Adrenal gland (tissue), 9 donors: ENCODE measurements at regions not wholly inside any gene's neighbourhood (a gene's known extent, or its start where the extent isn't known, plus 50 kb on each side); places are given as distances from the start of the nearest gene placed in this dataset.

Experiments used
- DNase-seq, 7 donors: peaks; one replicate each; pipeline ENCODE4 v3.0.0-alpha.2; 2019 to 2020
- H3K27ac ChIP-seq, 5 donors: fragments of 200-600 bp; sonication (generic) in 4 of 5; 1 replicate in 3 of 5; 2 replicates in 2 of 5; pipeline versions ENCODE4 v1.5.1 to v1.8.0; 2016 to 2020; ENCODE audit warnings: mild to moderate bottlenecking in 1 of 5
- H3K27me3 ChIP-seq: fragments of 200-600 bp; 2 replicates; pipeline ENCODE4 v1.8.0; 2021
- H3K36me3 ChIP-seq, 2 donors: fragments of 200-600 bp; replicated peaks in 1 of 2; 1 replicate in 1 of 2; 2 replicates in 1 of 2; pipeline versions ENCODE4 v1.5.1 to v1.8.0; 2018 to 2022
- H3K4me1 ChIP-seq, 2 donors: fragments of 200-600 bp; replicated peaks in 1 of 2; 1 replicate in 1 of 2; 2 replicates in 1 of 2; pipeline versions ENCODE4 v1.5.1 to v1.8.0; 2018 to 2021
- H3K4me3 ChIP-seq, 4 donors: fragments of 200-600 bp; sonication (generic) in 3 of 4; one replicate each; pipeline ENCODE4 v1.5.1; 2016 to 2018
- H3K9me3 ChIP-seq, 3 donors: fragments of 200-600 bp; sonication (generic) in 1 of 3; replicated peaks in 1 of 3; 1 replicate in 2 of 3; 2 replicates in 1 of 3; pipeline versions ENCODE4 v1.5.1 to v1.8.0; 2016 to 2021
- CTCF ChIP-seq, 6 experiments: fragments of 450-650 bp in 4 of 6; fragments of 200-600 bp in 2 of 6; sonication (generic) in 1 of 6; IDR thresholded peaks; 1 replicate in 5 of 6; 2 replicates in 1 of 6; pipeline versions ENCODE4 v1.5.1 to v1.8.0; 2016 to 2021; ENCODE audit warnings: antibody characterized with exemption in 6 of 6, mild to moderate bottlenecking in 2 of 6, moderate library complexity in 1 of 6
- POLR2A ChIP-seq, 2 donors: fragments of 450-650 bp; IDR thresholded peaks; one replicate each; pipeline ENCODE4 v1.6.1; 2017; ENCODE audit warnings: antibody characterized with exemption in 2 of 2, mild to moderate bottlenecking in 2 of 2, moderate library complexity in 1 of 2
- WGBS, 4 donors: extraction: QIAGEN DNeasy Blood & Tissue Kit in 2 of 4; methylation state at CpG; one replicate each; pipeline versions ENCODE4 v1.1.5 to v1.1.7; 2013 to 2017; 5-methylcytosine and 5-hydroxymethylcytosine counted together
- intact Hi-C, 2 donors: fragments of 100-400 bp; cut with DNase I; formaldehyde crosslinking; loops; one replicate each; pipeline versions ENCODE4 v1.14.1 to v1.15.0; 2022 to 2023
- donor health status: healthy with polysubstance abuse.
- donor health status: Bipolar disorder and iron deficiency.
- donor health status: DM: yes; HTN: yes; CAD: no.
- donor health status: DM: no; HTN: no; CAD: no.
- donor health status: DM: no; HTN: no; CAD: no.

GRCh38 chr4:27251771-27252170 lies 391.1 kb downstream of the STIM2 start:
- H3K4me1 ChIP-seq, result no peaks in the 10 kb centered on the region
- TF ChIP-seq CTCF (IDR thresholded peaks at IDR 0.05), result no peak
- no peak for TF ChIP-seq POLR2A (IDR thresholded peaks at IDR 0.05)
- H3K27ac ChIP-seq, result no peak overlapping the region
- no peaks in the 10 kb centered on the region for H3K36me3 ChIP-seq
- no peak overlapping the region for H3K4me3 ChIP-seq
- intact Hi-C loops, result no loop called here
- no peaks in the 10 kb centered on the region for H3K27me3 ChIP-seq
- no peaks in the 10 kb centered on the region for H3K9me3 ChIP-seq
- 40 to 55% (median 46%) methylated on average over 2 of the region's 2 CpGs for WGBS, 4 donors
- DNase-seq, result no peak

- Histone ChIP-seq H3K27ac (no peak overlapping the region), H3K9me3 (no peaks in the 10 kb centered on the region), H3K4me1 (no peaks in the 10 kb centered on the region), H3K4me3 (no peak overlapping the region), H3K36me3 (no peaks in the 10 kb centered on the region), H3K27me3 (no peaks in the 10 kb centered on the region)
- 57 to 65% (median 63%) methylated on average over 7 of the region's 7 CpGs for WGBS, 4 donors
- intact Hi-C loops, result no loop called here
- DNase-seq, result no peak
- TF ChIP-seq CTCF (IDR thresholded peaks at IDR 0.05), result no peak
- no peak for TF ChIP-seq POLR2A (IDR thresholded peaks at IDR 0.05)
These were observed 406.8 kb downstream of the STIM2 start for GRCh38 chr4:27267339-27267969.

DNA sequence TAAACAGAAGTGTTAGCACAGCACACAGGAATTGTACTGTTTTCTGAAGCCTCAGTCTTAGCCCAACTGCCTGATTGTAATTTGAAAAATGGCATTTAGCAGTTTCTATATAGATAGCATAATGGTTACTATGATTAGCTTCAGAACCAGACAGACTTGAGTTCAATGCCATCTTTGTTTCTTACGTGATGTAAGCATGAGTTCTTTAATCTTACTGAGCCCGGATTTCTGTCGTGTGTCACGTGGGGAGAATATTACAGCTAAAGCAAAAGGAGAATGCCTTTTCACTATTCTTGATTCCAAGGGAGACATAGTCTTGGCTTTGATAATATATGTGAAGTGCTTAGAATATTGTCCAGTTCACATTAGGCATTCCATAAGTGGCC lies 407.3 kb downstream of the STIM2 start:
- Histone ChIP-seq H3K36me3 (no peaks in the 10 kb centered on the region), H3K27me3 (no peaks in the 10 kb centered on the region), H3K9me3 (no peaks in the 10 kb centered on the region), H3K4me1 (no peaks in the 10 kb centered on the region), H3K4me3 (no peak overlapping the region), H3K27ac (no peak overlapping the region)
- DNase-seq, result no peak
- 68 to 87% (median 74%) methylated on average over 4 of the region's 4 CpGs for WGBS, 4 donors
- intact Hi-C loops, result no loop called here
- no peak for TF ChIP-seq POLR2A (IDR thresholded peaks at IDR 0.05)
- no peak for TF ChIP-seq CTCF (IDR thresholded peaks at IDR 0.05)

GRCh38 chr4:27270435-27270834 lies 409.8 kb downstream of the STIM2 start:
- no peaks in the 10 kb centered on the region for H3K27me3 ChIP-seq
- intact Hi-C loops, result no loop called here
- 64 to 87% (median 76%) methylated on average over 1 of the region's 1 CpG for WGBS, 4 donors
- H3K27ac ChIP-seq, result no peak overlapping the region
- H3K9me3 ChIP-seq, result no peaks in the 10 kb centered on the region
- no peaks in the 10 kb centered on the region for H3K36me3 ChIP-seq
- DNase-seq, result no peak
- H3K4me1 ChIP-seq, result no peaks in the 10 kb centered on the region
- TF ChIP-seq CTCF (IDR thresholded peaks at IDR 0.05), result no peak
- TF ChIP-seq POLR2A (IDR thresholded peaks at IDR 0.05), result no peak
- H3K4me3 ChIP-seq, result no peak overlapping the region
